NCI-H1105 treated with DMSO at 0.1 percent for 48 hours (cell line): ENCODE measurements at regions not wholly inside any gene's neighbourhood (a gene's known extent, or its start where the extent isn't known, plus 50 kb on each side); places are given as distances from the start of the nearest gene placed in this dataset.
"Not testable (repeated sequence)": the region's sequence is repeated elsewhere in the genome, so short reads cannot be mapped to it uniquely, and the experiment has no call there.

Experiments used
- DNase-seq: peaks from one replicate; lab custom pipeline; 2025; lab: John Stamatoyannopoulos, UW

DNA sequence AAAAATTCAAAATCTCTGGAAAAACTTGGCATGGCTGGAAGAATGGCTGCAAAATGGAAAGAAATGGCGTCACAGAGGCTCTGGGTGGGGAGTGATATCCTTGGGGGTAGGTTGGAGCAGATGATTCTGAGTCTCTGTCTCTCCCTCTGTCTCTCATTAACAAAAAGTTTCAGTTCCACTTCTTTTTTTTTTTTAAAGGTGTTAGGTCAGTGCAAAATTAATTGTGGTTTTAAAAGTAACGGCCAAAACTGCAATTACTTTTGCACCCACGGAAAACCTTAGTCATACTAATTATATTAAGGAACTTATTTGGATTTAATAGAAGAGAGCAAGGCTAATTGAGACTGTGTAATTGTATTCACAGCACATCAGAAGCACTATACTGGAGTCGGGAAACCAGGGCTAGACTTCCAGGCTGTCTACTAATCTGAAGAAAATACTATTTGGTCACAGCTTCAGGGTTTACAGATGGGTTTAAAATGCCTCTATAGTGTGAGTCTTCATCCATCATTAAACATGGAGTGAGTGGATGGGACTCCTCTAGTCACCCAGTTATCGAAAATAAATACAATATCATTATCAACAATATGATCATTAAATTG lies 289.1 kb upstream of the PLD5 start:
- DNase-seq, result no peak

DNA sequence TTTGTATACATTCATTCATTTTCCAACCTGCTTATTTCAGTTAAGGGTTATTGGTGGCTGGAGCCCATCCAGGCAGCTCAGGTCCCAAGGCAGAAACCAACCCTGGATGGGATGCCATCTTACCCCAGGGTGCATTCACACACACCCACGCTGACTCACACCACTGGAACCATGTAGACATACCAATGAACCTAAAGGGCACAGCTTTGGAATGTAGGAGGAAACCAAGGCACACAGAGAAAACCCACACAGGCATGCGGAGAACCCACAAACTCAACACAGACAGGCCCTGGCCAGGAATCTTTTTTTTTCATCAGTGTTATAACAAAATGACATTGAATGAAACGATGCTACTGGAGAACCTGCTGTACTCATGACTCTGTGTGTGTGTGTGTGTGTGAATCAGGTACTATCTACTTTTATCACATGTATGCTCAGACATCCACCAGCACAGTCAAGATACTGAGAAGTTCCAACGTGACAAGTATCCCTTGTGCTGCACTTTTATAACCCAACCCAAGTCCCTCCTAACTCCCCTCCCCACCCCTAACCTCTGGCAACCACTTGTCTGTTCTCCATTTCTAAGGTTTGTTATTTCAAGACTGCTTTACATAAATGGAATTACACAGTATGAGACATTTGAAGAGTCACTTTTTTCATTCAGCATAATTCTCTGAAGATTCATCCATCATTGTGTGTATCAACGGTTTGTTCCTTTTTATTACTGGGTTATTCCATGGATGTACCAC lies 286.8 kb upstream of the PLD5 start:
- no peak for DNase-seq

DNA sequence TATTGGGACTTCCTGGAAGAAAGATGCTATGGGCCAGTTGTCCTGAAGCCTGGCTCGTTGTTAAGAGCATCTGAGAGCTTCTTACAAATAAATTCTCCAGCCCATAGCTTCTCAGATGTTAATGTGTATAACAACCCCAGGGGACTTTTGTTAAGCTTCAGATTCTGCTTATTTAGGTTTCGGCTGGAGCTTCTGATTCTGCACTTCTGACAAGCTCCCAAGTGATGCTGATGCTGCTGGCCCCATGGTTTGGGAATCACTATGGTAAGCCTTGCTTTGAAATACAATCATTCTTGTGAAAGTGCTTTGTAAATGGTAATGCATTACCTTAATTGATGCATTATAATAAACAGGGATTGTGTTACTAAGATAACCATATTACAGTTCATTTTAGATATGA lies 281.8 kb upstream of the PLD5 start:
- DNase-seq, result no peak

DNA sequence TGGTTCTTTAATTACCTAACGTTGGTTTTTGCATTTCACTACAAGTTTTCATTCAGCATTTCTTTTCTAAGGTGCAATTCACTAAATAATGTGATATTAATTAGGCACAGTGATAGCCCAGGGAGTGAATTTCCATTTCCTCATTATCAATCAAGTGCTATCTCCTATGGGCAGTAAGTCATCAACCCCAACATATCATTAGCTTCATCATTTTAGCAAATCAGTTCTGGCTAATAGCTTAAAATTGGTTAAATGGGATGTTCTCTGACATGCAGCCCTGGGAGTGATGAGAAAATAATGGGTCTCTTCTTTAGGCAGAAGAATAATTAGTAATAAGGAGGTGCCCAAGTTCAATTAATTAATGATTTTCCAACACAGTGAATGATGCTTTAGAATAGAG lies 280.9 kb upstream of the PLD5 start:
- not testable (repeated sequence) for DNase-seq

DNA sequence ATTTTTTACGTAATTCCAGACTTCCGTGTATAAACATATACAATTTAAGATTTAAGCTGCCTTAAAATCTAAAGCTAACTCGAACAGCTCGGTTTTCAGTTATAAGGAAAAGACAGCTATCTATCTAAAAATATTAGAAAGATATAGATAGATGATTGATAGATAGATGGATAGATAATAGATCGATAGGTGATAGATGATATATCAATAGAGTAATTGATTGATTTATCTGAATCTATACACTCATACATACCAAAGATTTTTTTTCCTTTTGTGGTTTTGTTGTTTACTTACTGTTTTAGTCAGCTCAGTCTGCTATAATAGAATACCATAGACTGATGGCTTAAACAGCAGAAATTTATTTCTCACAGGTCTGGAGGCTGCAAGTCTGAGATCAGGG lies 278.5 kb upstream of the PLD5 start:
- no peak for DNase-seq

DNA sequence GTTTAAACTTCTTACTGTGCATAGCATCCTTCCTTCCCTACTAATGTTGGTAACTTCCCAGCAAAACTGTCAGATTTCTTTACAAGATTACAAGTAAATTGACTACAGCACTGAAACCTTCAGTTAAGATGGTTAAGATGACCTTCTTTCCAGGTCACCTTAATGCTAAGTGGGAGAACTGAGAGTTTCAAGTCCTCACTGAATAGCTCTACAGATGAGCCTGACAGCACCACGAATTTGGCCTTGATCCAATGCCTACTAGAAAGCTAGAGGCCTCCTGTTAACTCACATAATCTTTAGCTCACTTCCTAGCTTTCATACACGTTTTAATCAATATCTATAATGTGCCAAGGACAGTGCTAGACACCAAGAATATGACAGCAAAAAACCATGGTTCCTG lies 276.0 kb upstream of the PLD5 start:
- DNase-seq, result no peak

DNA sequence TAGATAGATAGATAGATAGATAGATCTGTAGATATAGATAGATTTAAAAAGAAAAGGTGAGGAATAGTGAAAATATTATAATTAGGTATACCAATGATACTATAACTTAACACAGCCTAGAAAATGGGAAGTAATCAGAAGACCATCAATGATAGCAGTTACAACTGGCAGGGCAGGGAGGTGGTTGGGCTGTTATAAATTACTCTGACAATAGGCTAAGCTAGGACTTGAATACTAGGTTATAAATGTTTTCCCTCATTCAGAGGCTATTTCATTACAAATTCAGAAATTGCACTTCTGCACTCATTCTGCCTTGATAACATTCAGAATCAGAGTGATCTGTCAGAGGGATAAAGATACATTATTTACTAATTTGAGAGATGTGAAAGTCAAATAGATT lies 273.4 kb upstream of the PLD5 start:
- DNase-seq, result no peak

DNA sequence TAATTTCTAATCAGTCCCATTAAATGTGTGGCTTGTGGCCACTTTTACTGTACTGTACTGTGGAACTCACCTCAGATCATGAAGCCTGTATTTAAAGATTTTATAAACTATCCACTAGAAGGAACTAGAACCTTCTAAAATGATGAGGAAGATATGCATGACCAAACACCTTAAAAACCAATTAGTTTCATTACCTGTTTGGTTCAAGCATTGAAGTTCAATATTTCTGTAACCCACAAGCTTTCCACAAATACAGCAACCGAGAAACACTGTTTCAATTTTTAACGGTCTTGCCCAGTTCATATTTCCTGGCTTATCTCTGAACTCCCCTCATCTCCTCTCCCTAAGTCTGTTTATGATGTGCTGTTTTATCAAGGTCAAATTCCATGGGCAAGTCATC lies 264.3 kb upstream of the PLD5 start:
- DNase-seq, result no peak

DNA sequence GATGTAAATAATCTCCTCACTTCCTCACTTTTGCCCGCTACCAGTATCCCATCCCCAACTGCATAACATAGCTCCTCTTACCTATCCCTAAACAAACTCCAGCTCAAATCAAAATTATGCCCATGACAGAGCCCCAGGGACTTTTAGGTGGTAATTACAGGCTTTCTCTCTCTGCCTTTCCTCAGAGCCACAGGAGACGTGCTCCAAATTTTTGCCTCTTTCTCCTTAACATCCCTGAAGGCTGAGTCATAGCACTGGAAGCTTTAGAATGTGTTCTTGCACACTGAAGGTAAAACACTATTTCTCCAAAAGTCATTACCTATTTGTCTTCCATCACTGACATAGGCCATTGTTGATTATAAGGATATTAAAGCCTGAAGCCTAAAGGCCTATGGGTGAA lies 263.5 kb upstream of the PLD5 start:
- DNase-seq, result no peak

DNA sequence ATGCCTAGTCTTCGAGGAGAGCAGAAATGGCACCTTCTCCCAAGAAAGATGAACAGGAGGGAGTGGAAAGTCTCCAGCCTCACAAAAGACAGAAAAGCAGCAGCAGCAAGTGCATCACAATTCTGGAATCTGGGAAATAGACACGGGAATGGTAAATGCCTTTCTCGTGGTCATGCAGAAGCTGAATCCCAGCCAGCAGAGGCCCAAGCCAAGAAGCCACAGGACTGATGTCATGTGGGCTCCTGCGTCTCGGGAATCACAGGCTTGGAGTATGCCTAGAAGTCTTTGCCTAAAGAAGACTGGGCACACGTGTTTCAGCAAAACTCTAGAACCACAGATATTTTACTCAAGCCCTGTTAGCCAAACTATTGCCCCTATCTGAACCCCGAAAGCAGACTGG lies 260.3 kb upstream of the PLD5 start:
- DNase-seq, result no peak

DNA sequence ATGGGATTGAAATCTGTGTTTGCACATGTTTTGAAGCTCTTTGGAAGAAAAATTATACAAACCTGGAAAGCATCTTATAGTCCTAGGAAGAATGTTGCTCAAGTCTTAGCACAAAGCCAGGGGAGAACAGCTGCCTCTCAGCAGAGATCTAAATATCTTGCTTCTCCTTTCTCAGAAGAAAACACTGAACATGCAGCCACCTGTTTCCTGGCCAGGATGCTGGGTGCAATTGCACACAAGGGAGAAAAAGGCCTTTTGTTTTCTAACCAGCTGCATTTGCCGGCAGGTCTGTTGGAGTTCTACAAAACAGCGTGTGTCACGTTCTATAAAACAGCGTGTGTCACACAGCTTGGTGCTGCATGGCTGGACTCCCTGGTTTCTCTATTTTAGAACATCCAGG lies 259.6 kb upstream of the PLD5 start:
- no peak for DNase-seq

DNA sequence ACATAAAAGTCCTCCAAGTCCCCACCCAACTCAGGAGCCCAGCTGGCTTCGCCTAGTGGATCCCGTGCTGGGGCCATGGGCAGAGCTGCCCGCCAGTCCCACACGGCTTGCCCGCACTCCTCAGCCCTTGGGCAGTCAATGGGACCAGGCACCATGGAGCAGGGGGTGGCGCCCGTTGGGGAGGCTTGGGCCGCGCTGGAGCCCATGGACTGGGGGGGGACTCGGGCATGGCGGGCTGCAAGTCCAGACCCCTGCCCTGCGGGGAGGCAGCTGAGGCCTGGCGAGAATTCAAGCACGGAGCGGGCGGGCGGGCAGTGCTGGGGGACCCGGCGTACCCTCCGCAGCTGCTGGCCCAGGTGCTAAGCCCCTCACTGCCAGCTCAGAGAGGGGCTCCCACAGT lies 249.8 kb upstream of the PLD5 start:
- DNase-seq, result no peak

DNA sequence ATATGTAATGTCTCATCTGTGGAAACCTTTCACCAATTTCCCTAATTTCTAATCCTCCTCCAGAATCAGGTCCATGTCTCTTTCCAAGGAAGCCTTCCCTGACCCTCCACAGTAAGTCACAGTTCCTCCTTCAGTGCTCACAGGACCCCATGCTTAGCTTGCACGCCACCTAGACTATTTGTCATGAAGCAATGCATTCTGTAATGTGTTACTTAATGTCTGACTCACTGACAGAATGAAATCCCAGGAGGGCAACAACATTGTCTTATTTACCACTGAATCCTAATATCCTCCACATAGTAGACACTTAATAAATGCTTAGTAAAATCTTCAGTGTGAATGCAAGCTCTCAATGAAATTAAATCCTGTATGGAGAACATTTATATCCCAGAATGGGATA lies 245.9 kb upstream of the PLD5 start:
- no peak for DNase-seq

DNA sequence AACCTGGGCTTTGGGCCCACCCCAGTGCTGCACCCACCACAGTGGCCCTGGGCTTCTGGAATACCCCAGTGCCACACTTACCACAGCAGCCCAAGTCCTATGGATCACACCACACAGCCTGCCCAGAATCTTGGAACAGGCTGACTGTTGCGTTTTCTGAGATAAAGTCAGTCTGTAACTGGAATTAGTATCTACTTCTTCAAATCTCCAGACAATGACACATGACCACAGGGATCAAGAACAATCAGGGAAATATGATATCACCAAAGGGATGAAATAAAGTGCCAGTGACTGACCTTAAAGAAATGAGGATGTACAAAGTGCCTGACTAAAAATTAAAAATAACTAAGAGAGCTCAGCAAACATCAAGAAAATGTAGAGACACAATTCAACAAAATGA lies 239.7 kb upstream of the PLD5 start:
- no peak for DNase-seq

DNA sequence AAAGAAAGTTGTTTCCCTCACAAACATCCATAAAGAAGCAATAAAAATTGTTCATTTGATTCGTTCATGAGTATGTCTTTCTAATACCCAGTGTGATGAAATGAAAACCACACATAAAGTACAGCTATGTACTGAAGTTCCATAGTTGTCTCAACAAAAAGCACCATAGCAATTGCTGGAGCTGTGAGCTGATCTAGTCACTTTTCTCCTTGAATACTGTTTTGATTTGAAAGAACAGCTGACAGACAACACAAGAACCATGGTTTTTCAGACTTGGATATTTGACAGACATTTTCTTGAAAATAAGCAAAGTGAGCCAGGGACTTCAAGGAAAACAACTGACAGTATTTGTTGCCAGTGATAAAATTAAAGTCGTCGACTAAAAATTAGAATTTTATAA lies 237.1 kb upstream of the PLD5 start:
- no peak for DNase-seq

DNA sequence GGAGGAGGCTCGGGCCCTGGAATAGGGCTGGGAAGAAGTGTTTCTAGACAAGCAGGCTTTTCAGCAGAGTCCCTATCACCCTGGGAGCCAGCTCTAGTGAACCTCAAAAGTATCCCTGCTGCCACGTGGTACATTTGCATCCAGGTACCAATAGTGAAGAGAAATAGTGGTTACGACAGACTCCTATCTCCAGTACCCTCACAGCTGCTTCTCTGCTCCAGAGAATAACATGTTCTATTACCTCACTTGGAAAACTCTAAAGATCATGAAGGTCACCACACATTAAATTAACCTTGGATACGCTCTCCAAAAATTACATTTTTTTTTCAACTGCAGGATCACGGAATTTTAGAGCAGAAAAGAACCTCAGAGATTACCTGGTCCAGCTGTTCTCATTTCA lies 230.4 kb upstream of the PLD5 start:
- no peak for DNase-seq

DNA sequence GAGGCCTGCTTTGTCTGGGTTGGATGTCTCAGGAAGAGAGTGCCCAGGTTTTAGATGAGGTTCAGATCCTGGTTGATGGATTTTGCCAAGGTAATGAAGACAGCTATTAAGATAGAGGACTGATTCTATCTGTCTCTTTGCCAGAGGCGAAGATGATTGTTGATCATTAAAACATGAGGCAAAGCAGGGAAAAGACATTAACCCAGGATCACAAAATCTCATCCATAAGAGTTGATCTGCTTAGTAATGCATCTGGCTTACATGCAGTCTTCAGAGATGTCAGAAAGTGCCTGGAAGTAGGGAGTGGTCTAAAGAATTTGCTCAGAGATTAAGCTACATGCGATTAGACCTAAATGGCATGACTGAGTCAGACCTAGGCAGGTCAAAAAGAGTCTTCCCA lies 229.6 kb upstream of the PLD5 start:
- DNase-seq, result no peak

DNA sequence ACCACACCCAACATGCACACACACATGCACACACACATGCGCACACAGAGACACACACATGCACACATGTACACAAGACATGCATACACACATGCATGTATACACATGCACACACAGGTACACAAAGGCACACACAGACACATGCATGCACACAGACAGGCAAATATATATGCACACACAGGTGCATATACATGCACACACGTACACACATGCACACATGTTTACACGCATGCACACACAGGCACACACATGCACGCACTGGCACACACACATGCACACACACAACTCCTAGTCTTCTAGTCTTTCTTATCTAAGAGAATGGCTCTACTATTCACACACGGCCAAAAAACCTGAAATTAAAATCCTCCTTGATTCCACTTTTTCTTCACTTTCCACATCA lies 222.7 kb upstream of the PLD5 start:
- DNase-seq, result no peak

DNA sequence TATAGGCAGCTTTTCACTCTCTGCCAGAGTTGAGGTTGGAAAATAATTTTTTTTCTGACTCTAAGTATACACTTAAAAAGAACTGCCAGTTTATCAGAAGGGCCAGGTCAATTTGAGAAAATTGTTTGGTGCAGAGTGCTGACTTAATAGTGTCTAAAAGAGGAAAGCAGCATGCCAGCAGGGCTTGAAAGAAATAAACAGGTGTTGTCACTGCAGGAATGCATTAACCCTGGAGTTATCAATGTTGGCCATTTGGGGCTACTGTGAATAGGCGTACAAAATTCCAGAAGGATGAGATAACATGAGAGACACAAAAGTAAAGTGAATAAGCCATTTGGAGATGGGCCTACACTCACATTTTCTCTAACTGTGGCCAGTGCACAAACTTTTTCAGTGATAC lies 220.6 kb upstream of the PLD5 start:
- DNase-seq, result no peak

DNA sequence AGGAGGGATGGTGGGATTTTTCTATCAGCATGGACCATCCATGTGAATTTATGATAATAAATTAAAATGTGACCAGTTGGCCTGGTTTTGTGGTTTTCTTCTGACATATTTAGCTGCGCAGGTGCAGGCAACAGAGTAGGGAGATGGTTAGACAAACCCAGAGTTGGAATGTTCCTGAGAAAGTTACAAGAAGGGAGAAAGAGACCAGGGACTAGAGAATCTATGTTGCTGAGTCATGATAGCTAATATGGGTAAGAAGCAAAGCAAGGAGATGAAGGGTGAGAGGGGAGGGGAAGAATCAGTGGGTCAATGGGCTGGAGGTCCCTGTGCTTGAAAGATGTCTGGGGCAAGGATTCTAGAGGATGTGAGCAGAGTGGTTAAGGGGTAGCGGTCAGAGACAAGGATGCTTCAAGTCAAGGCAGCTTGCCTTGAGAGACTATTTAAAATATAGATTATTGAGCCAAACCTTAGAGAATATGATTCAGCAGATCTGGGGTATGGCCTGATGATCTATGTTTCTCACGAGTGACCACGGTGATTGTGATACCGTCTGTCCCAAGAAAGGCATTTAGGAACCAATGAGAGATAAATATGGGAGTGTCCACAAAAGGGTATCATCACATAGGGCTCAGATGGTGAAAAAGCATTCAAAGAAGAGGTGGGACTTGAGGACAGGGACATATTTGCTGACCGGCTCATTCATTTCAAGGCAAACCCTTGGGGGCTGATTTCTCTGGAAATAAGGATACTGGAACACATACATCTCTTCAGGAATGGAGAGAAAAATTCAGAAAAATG lies 219.7 kb upstream of the PLD5 start:
- no peak for DNase-seq

DNA sequence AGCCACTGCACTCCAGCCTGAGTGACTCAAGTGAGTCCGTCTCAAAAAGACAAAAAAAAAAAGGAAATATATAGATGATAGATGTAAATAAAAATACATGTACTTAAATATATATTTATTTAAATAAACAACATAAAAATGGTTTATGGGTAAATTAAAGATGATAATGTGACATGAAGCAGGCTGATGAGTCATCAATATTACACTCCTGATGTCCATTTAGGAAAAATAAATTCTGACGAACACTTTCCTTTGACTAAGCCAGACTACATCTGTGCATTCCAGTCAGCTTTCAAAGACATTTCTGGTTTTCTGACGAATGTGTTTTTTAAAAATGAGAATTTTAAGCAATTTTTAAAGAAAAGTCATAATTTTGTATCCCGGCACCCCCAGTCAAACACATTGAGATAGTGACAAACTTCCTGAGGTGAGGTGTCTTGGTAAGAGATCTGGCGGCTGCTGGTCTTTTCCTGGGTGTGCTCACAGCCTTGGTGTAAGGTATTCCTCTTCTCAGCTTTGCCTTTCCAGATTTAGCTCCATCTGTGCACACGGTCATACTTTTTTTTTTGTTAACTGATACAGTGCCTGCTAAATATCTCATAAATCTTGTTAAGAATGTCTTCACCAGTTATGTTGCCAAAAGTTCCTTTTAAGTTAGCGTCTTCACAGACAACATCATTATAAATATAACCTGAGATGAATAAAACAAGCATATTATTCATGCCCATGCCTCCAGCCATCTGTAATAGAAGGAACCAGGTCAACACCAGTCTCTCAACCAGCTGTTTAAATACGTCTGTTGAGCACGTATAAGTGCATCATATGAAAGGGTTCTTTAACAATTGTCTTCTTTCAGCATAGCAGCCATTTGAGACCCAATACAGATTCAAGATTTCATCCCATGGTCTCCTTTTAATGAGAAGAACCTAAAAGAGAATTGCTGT lies 214.5 kb upstream of the PLD5 start:
- no peak for DNase-seq

DNA sequence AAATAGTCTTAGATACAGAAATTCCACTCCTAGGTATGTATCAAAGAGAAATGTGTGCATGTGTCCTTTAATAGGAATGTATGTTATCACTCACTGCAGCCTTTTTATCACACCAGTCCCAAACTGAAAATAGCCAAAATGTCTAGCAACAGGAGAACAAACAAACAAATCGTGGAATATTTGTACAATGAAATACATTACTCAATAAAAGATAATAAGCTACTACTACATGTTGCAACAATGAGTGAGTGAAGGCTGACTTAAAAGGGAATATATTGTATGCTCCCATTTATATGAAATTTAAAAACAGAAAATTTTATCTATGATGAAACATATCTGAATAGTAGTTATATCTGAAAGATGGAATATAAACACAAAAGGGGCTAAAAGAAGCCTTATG lies 212.1 kb upstream of the PLD5 start:
- no peak for DNase-seq
